GM21619 (cell line): ENCODE measurements at regions not wholly inside any gene's neighbourhood (a gene's known extent, or its start where the extent isn't known, plus 50 kb on each side); places are given as distances from the start of the nearest gene placed in this dataset.

Source experiments
- ATAC-seq: cut with Tn5 transposase; IDR thresholded peaks from one replicate; pipeline ENCODE4 v1.9.1; 2021; ENCODE audit not compliant: unreplicated experiment

DNA sequence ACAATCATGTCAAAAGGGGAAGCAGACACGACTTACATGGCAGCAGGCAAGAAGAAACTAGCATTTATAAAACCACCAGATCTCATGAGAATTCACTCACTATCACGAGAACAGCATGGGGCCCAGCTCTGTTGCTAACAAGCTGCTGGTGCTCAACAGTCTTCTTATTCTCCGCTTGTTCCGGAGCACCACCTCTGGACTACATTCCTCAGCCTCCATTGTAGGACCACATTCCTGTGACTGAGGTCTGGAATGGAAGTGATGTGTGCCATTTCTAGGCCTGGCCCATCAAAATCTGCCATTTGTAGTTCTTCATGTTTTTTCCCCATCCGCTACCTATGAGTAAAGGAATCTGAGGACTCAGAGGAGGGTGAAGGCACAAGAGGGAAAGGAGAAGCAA is 111.5 kb upstream of the PTCHD1 start:
- ATAC-seq, result no peak

DNA sequence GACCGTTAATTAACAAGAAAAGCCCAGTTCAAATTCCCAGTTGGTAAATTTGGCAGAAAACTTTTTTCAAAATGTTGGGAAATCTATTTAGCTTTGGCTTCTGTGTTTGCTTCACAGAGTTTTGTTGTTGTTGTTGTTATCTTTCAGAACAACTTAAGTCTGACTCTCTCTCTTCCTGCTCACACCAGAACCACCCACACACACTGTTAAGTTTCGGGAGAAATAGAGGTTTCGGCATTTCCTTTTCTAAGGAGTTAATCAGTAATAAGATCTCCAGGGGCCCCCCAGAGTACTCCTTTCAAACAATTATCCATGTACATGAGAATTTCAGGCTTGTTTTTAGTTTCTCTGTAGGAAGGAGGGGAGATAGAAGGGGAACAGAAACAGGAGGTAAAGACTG is 106.2 kb upstream of the PTCHD1 start:
- ATAC-seq, result no peak

DNA sequence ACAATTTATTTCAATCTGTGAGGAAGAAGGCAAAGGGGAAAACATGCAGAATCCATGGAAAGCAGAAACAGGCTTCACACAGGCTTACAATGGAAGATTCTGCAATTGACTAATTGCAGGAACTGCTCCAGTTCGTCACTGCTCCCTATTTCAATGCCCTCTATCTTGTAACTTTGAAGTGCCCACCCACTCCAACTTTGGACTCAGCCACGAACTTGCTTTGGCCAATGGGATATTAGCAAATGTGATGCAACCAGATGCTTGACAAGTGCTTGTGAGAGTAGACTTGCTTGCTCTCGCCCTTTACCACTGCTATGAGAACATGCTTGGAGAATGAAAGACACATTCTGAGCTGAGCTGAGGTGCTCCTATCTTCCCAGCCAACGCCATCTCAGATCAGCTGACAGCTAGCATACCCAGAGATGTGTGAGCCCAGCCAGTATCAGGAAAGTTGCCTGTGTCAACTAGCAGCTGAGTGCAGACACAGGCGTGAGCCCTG is 105.7 kb upstream of the PTCHD1 start:
- no peak for ATAC-seq

GRCh38 chrX:23235051-23235450 is 99.6 kb upstream of the PTCHD1 start:
- no peak for ATAC-seq

DNA sequence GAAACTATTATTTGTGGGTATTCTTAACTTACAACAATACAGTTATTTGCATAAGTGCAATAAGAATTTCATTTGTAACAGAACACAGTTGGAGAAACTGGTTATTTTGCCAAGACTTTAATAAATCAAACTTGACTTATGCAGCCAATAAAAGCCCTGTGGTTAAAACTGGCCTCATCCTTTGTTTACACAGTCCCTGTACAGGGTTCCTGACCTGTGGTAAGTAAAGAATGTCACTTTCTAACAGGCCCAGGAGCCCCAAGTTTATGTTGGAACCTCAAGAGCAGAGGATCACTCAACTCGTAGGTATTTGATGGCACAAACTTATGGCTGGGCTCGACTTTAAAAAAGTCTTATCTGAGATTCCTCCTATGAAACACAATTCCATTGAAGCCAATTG is 88.6 kb upstream of the PTCHD1 start:
- ATAC-seq, result no peak

GRCh38 chrX:23248187-23248586 is 86.5 kb upstream of the PTCHD1 start:
- no peak for ATAC-seq

- no peak for ATAC-seq
Observed at GRCh38 chrX:23251043-23251442, 83.6 kb upstream of the PTCHD1 start.

GRCh38 chrX:23263892-23264291 is 70.8 kb upstream of the PTCHD1 start:
- ATAC-seq, result no peak

DNA sequence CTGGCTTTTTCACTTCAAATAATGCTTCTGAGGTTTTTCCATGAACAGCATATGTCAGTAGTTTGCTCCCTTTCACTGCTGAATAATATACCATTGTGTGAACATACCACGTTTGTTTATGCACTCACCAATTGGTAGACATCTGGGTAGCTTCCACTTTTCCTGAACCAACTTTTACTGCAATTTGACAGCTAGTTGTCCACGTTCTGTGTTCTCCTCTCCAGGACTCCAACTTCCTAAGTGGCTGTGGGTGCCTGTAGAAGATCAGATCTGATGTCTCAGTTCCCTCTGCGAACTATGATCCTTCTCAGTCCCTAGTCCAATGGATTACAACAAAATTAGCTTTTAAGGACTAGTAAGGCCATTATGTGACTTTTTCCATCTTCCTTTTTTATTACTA is 64.7 kb upstream of the PTCHD1 start:
- ATAC-seq, result no peak

DNA sequence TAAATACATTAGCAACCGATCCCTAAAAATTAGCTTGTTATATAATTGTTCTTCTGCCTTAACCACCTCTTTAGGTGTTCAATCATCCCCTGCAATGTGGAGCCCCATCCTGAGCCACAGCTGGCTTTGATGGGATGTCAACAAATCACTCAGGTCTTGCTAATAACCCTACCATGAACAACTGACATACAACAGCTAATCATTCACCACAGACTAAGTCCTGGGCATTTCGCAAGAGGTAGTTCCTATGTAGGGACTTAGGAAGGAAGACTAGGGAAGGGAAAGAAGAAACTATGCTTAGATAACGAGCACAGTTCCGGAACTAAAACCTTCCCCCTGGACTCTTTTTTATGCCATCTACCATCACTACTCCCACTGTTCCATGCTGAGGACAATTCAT is 63.6 kb upstream of the PTCHD1 start:
- no peak for ATAC-seq

GRCh38 chrX:23276475-23276874 is 58.2 kb upstream of the PTCHD1 start:
- ATAC-seq, result no peak
